Adrenal gland (tissue), 9 donors: ENCODE measurements at regions not wholly inside any gene's neighbourhood (a gene's known extent, or its start where the extent isn't known, plus 50 kb on each side); places are given as distances from the start of the nearest gene placed in this dataset.

Source experiments
- DNase-seq, 7 donors: peaks; one replicate each; pipeline ENCODE4 v3.0.0-alpha.2; 2019 to 2020
- H3K27ac ChIP-seq, 5 donors: fragments of 200-600 bp; sonication (generic) in 4 of 5; 1 replicate in 3 of 5; 2 replicates in 2 of 5; pipeline versions ENCODE4 v1.5.1 to v1.8.0; 2016 to 2020; ENCODE audit warnings: mild to moderate bottlenecking in 1 of 5
- H3K27me3 ChIP-seq: fragments of 200-600 bp; 2 replicates; pipeline ENCODE4 v1.8.0; 2021
- H3K36me3 ChIP-seq, 2 donors: fragments of 200-600 bp; replicated peaks in 1 of 2; 1 replicate in 1 of 2; 2 replicates in 1 of 2; pipeline versions ENCODE4 v1.5.1 to v1.8.0; 2018 to 2022
- H3K4me1 ChIP-seq, 2 donors: fragments of 200-600 bp; replicated peaks in 1 of 2; 1 replicate in 1 of 2; 2 replicates in 1 of 2; pipeline versions ENCODE4 v1.5.1 to v1.8.0; 2018 to 2021
- H3K4me3 ChIP-seq, 4 donors: fragments of 200-600 bp; sonication (generic) in 3 of 4; one replicate each; pipeline ENCODE4 v1.5.1; 2016 to 2018
- H3K9me3 ChIP-seq, 3 donors: fragments of 200-600 bp; sonication (generic) in 1 of 3; replicated peaks in 1 of 3; 1 replicate in 2 of 3; 2 replicates in 1 of 3; pipeline versions ENCODE4 v1.5.1 to v1.8.0; 2016 to 2021
- CTCF ChIP-seq, 6 experiments: fragments of 450-650 bp in 4 of 6; fragments of 200-600 bp in 2 of 6; sonication (generic) in 1 of 6; IDR thresholded peaks; 1 replicate in 5 of 6; 2 replicates in 1 of 6; pipeline versions ENCODE4 v1.5.1 to v1.8.0; 2016 to 2021; ENCODE audit warnings: antibody characterized with exemption in 6 of 6, mild to moderate bottlenecking in 2 of 6, moderate library complexity in 1 of 6
- POLR2A ChIP-seq, 2 donors: fragments of 450-650 bp; IDR thresholded peaks; one replicate each; pipeline ENCODE4 v1.6.1; 2017; ENCODE audit warnings: antibody characterized with exemption in 2 of 2, mild to moderate bottlenecking in 2 of 2, moderate library complexity in 1 of 2
- WGBS, 4 donors: extraction: QIAGEN DNeasy Blood & Tissue Kit in 2 of 4; methylation state at CpG; one replicate each; pipeline versions ENCODE4 v1.1.5 to v1.1.7; 2013 to 2017; 5-methylcytosine and 5-hydroxymethylcytosine counted together
- intact Hi-C, 2 donors: fragments of 100-400 bp; cut with DNase I; formaldehyde crosslinking; loops; one replicate each; pipeline versions ENCODE4 v1.14.1 to v1.15.0; 2022 to 2023
- donor health status: healthy with polysubstance abuse.
- donor health status: Bipolar disorder and iron deficiency.
- donor health status: DM: yes; HTN: yes; CAD: no.
- donor health status: DM: no; HTN: no; CAD: no.
- donor health status: DM: no; HTN: no; CAD: no.

GRCh38 chr22:34608540-34609115, 457.3 kb upstream of the ISX start:
- H3K9me3 ChIP-seq, result no peaks in the 10 kb centered on the region
- H3K4me1 ChIP-seq, result no peaks in the 10 kb centered on the region
- no peaks in the 10 kb centered on the region for H3K27me3 ChIP-seq
- WGBS, 4 donors, result 40 to 61% (median 53%) methylated on average over 1 of the region's 1 CpG
- no peaks in the 10 kb centered on the region for H3K36me3 ChIP-seq
- H3K27ac ChIP-seq, result no peak overlapping the region
- no peak for DNase-seq
- H3K4me3 ChIP-seq, result no peak overlapping the region
- TF ChIP-seq CTCF (IDR thresholded peaks at IDR 0.05) (no peak), POLR2A (IDR thresholded peaks at IDR 0.05) (no peak)
- intact Hi-C loops, result no loop called here

GRCh38 chr22:34609646-34610045, 456.3 kb upstream of the ISX start:
- no peaks in the 10 kb centered on the region for H3K27me3 ChIP-seq
- H3K4me3 ChIP-seq, result no peak overlapping the region
- no peaks in the 10 kb centered on the region for H3K4me1 ChIP-seq
- H3K36me3 ChIP-seq, result no peaks in the 10 kb centered on the region
- intact Hi-C loops, result no loop called here
- H3K27ac ChIP-seq, result no peak overlapping the region
- DNase-seq, result no peak
- 81 to 90% (median 86%) methylated on average over 5 of the region's 5 CpGs for WGBS, 4 donors
- H3K9me3 ChIP-seq, result no peaks in the 10 kb centered on the region
- TF ChIP-seq POLR2A (IDR thresholded peaks at IDR 0.05), result no peak
- TF ChIP-seq CTCF (IDR thresholded peaks at IDR 0.05), result no peak

- 74 to 78% (median 75%) methylated on average over 9 of the region's 9 CpGs for WGBS, 4 donors
- DNase-seq, result no peak
- TF ChIP-seq CTCF (IDR thresholded peaks at IDR 0.05) (no peak), POLR2A (IDR thresholded peaks at IDR 0.05) (no peak)
These were observed 445.8 kb upstream of the ISX start for GRCh38 chr22:34620161-34620560.

GRCh38 chr22:34620832-34621231, 445.1 kb upstream of the ISX start:
- intact Hi-C loops, result no loop called here
- TF ChIP-seq CTCF (IDR thresholded peaks at IDR 0.05), result no peak
- no peak for TF ChIP-seq POLR2A (IDR thresholded peaks at IDR 0.05)
- no peaks in the 10 kb centered on the region for H3K9me3 ChIP-seq
- no peaks in the 10 kb centered on the region for H3K4me1 ChIP-seq
- no peak for DNase-seq
- no peaks in the 10 kb centered on the region for H3K36me3 ChIP-seq
- no peaks in the 10 kb centered on the region for H3K27me3 ChIP-seq
- H3K27ac ChIP-seq, result no peak overlapping the region
- no peak overlapping the region for H3K4me3 ChIP-seq
- WGBS, 4 donors, result 77 to 80% (median 79%) methylated on average over 8 of the region's 8 CpGs

More at GRCh38 chr22:34620161-34620560, 445.8 kb upstream of the ISX start:
- H3K9me3 ChIP-seq, result no peaks in the 10 kb centered on the region
- H3K4me1 ChIP-seq, result no peaks in the 10 kb centered on the region
- intact Hi-C loops, result no loop called here
- no peak overlapping the region for H3K27ac ChIP-seq
- no peaks in the 10 kb centered on the region for H3K27me3 ChIP-seq
- H3K36me3 ChIP-seq, result no peaks in the 10 kb centered on the region
- no peak overlapping the region for H3K4me3 ChIP-seq
